Muscle layer of duodenum (tissue), 2 donors: ENCODE measurements at regions not wholly inside any gene's neighbourhood (a gene's known extent, or its start where the extent isn't known, plus 50 kb on each side); places are given as distances from the start of the nearest gene placed in this dataset.

ENCODE experiments used
- H3K27ac ChIP-seq: one replicate; pipeline ENCODE4 v1.7.0; 2013; ENCODE audit warnings: mild to moderate bottlenecking, low read length
- H3K27me3 ChIP-seq: one replicate; pipeline ENCODE4 v1.7.0; 2013; ENCODE audit warnings: low read depth, mild to moderate bottlenecking, control low read depth, low read length
- H3K36me3 ChIP-seq, 2 donors: one replicate each; pipeline ENCODE4 v1.7.0; 2013; ENCODE audit warnings: low read length in 2 of 2, control low read depth in 1 of 2, mild to moderate bottlenecking in 1 of 2; ENCODE audit not compliant: insufficient read depth in 2 of 2, control insufficient read depth in 1 of 2
- H3K4me1 ChIP-seq, 2 donors: one replicate each; pipeline ENCODE4 v1.7.0; 2013; ENCODE audit warnings: low read length in 2 of 2, mild to moderate bottlenecking in 2 of 2, control low read depth in 1 of 2, moderate library complexity in 1 of 2; ENCODE audit not compliant: insufficient read depth in 2 of 2, control insufficient read depth in 1 of 2
- H3K4me3 ChIP-seq, 2 donors: one replicate each; pipeline ENCODE4 v1.7.0; 2013; ENCODE audit warnings: low read length in 2 of 2, low read depth in 1 of 2, mild to moderate bottlenecking in 1 of 2
- H3K9me3 ChIP-seq, 2 donors: one replicate each; pipeline ENCODE4 v1.7.0; 2013; ENCODE audit warnings: low read length in 2 of 2, control low read depth in 1 of 2, mild to moderate bottlenecking in 1 of 2; ENCODE audit not compliant: control insufficient read depth in 1 of 2
- donor health status: healthy.

DNA sequence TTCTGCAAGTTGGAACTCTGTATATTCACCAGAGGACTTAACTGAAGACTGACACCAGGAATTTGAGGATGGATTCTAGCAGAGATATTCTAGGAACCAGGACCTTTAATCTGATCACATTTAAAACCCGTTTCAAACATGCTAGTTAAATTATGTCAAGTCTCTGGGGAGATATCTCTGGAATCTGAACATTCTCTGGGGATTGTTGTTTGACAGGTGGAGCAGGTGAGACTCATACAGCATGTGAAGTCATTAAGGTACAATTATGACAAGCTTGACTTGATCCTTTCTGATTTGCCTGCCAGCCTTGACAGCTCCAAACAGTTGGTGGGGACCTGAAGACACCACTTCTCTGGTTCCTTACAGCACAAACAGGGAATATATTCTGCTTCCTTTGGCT is 100.3 kb downstream of the FAT3 start:
- Histone ChIP-seq H3K36me3 (no peaks in the 10 kb centered on the region), H3K4me3 (no peak overlapping the region), H3K27ac (no peak overlapping the region), H3K4me1 (no peaks in the 10 kb centered on the region), H3K9me3 (no peaks in the 10 kb centered on the region), H3K27me3 (no peaks in the 10 kb centered on the region)

DNA sequence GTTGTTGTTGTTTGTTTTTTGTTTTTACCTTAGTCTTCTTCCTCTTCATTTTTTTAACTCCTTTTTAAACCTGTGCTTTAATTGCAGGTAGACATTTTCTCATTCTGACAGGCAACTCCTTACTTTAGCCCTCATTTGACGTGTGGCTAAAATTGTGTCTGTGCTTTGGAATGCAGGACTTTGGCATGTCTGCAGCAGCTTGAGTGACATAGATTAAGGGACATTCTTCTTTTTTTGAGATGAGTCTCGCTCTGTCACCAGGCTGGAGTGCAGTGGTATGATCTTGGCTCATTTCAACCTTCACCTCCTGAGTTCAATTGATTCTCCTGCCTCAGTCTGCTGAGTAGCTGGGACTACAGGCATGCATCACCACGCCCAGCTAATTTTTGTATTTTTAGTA is 100.8 kb downstream of the FAT3 start:
- Histone ChIP-seq H3K27me3 (no peaks in the 10 kb centered on the region), H3K4me1 (no peaks in the 10 kb centered on the region), H3K9me3 (no peaks in the 10 kb centered on the region), H3K27ac (no peak overlapping the region), H3K4me3 (no peak overlapping the region), H3K36me3 (no peaks in the 10 kb centered on the region)

DNA sequence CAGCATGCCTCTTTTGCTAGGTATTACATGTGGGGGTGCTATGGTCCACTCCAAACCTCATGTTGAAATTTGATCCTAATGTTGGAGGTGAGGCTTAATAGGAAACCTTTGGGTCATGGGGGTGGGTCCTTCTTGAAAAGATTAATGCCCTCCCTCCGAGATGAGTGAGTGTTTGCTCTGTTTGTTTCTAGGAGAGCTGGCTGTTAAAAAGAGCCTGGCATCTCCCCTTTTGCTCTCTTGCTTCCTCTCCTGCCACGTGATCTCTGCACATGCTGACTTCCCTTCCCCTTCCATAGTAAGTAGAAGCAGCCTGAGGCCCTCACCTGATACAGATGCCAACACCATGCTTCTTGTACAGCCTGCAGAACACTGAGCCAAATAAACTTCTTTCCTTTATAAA is 104.5 kb downstream of the FAT3 start:
- H3K36me3 ChIP-seq: no peaks in the 10 kb centered on the region
- H3K4me1 ChIP-seq: no peaks in the 10 kb centered on the region
- H3K9me3 ChIP-seq: no peaks in the 10 kb centered on the region
- H3K27ac ChIP-seq: no peak overlapping the region
- no peak overlapping the region for H3K4me3 ChIP-seq
- no peaks in the 10 kb centered on the region for H3K27me3 ChIP-seq

DNA sequence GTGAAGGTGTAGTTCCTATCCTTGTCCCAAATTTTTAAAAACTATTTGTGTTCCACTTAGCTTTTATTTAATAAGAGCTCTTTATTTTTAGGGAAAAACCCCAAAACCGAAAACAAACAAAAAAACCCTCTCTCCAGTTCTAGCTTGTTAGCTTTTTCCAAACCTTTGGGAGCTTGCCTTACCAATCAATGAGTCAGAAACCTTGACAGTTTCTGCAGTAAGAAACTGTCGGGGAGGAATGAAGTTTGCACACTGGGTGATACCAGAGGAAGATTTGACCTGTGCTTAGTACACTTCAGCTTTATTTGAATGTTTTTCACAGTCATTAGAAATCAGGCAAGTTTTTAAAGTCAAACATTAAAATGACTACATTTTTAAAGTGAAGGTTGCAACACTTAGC is 105.0 kb downstream of the FAT3 start:
- no peaks in the 10 kb centered on the region for H3K36me3 ChIP-seq
- H3K4me1 ChIP-seq: no peaks in the 10 kb centered on the region
- no peak overlapping the region for H3K27ac ChIP-seq
- no peaks in the 10 kb centered on the region for H3K9me3 ChIP-seq
- H3K4me3 ChIP-seq: no peak overlapping the region
- no peaks in the 10 kb centered on the region for H3K27me3 ChIP-seq

DNA sequence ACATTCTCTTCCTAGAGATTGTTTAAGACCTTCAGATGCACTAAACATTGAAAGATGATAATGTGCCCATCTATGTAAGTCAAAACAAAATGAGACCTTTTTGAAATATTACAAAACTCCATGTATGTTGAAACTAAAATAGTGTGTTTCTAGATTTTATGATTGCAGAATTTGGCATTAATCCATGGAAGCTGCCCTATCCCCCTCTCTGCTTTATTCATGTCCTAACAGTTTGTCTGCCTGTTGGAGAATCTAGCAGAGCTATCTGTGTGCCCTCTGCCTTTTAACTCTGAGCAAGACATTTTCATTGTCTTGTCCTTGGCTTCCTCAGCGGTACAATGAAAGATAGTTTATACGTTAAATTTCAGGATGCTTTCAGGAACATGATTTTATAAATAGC is 105.5 kb downstream of the FAT3 start:
- no peak overlapping the region for H3K27ac ChIP-seq
- H3K27me3 ChIP-seq: no peaks in the 10 kb centered on the region
- no peak overlapping the region for H3K4me3 ChIP-seq
- no peaks in the 10 kb centered on the region for H3K9me3 ChIP-seq
- no peaks in the 10 kb centered on the region for H3K36me3 ChIP-seq
- no peaks in the 10 kb centered on the region for H3K4me1 ChIP-seq

DNA sequence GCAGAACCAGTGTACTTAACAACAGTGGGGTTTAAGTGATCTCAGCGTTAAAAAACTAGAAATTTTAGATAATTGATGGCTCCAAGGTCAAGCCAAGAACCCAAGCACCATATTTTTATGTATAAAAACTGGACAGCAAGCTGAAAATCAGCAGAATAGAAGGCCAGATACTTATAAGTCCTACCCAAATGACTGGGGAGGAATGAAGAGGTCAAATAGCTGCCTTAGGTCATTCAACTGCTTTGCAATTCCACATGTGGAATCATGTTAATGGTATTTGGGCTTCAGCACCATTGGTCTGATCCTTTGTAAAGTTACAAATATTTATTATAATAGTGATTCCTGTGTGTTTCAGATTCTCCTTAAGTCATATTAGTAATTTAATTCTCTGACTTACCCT is 108.4 kb downstream of the FAT3 start:
- no peak overlapping the region for H3K4me3 ChIP-seq
- no peaks in the 10 kb centered on the region for H3K4me1 ChIP-seq
- no peaks in the 10 kb centered on the region for H3K27me3 ChIP-seq
- H3K36me3 ChIP-seq: no peaks in the 10 kb centered on the region
- H3K27ac ChIP-seq: no peak overlapping the region
- H3K9me3 ChIP-seq: no peaks in the 10 kb centered on the region

DNA sequence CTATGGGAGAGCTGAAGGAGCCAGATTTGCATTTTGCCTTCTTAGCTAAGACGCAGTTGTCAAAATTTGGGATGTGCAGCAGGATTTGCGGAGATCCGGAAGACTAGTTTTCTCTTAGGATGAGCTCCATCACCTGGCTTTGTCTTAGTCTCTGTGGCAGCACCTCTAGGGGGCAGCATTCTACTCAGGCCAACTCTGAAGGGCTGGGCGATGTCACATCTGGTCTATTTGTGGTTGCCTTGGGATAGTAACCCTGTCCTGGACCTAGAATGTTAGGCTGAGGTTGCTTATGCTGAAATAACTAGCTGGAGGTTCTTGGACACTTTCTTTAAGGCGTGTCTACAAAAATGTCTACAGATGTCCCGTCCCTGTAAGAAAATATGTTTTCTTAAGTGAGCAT is 116.2 kb downstream of the FAT3 start:
- Histone ChIP-seq H3K4me1 (no peaks in the 10 kb centered on the region), H3K4me3 (no peak overlapping the region), H3K27me3 (no peaks in the 10 kb centered on the region), H3K27ac (no peak overlapping the region), H3K36me3 (no peaks in the 10 kb centered on the region), H3K9me3 (no peaks in the 10 kb centered on the region)

DNA sequence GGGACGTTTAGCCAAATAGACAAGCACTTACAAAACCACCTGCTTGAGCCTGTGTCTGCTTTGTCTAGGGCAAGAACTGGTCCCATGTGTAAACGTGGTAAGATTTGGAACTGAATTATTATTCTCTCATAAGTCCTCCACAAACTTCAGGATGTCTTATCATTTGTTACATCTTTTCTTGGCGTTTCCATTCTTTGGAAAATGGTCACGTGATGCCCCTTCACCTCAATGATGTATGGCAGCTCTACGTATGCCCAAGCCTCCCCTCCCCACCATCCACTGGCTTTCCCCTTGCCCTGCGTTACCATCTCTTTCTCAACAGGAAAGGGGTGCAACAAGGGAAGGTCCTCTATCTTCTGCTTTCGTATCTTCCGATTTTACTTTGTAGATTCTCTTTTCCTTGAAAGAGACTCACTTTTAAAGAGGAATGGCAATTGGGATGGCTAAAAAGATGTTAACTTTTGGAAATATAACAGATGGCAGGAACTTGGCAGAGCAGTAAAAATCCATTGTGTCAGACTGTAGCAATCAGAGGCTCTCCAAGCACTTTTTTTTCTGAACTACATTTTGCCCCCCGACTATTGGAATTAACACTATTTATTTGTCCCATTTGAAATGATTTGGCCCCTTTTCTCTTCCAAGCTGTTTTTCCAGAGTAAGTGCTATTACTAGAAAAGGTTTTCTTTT is 117.6 kb downstream of the FAT3 start:
- Histone ChIP-seq H3K9me3 (no peaks in the 10 kb centered on the region), H3K4me1 (no peaks in the 10 kb centered on the region), H3K27me3 (no peaks in the 10 kb centered on the region), H3K4me3 (no peak overlapping the region), H3K36me3 (no peaks in the 10 kb centered on the region), H3K27ac (no peak overlapping the region)

DNA sequence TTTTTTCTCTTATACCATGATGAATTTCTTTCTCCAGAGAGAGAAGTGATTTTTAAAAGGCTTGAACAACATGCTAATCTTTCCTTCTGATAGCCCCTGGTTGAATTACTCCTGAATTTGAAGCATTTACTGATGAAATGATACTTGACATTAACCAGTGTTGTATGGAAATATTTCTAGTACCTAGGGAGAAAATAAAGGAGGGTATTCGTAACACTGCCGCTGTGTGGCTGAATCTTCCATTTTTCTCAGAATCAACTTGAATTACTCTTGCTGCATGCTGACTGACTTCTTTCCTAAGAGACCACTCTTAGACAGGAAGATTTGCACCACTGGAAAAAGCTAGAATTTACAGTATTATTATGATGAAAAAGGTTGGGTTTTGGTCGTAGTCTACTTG is 118.3 kb downstream of the FAT3 start:
- Histone ChIP-seq H3K4me3 (no peak overlapping the region), H3K36me3 (no peaks in the 10 kb centered on the region), H3K9me3 (no peaks in the 10 kb centered on the region), H3K27me3 (no peaks in the 10 kb centered on the region), H3K27ac (no peak overlapping the region), H3K4me1 (no peaks in the 10 kb centered on the region)

DNA sequence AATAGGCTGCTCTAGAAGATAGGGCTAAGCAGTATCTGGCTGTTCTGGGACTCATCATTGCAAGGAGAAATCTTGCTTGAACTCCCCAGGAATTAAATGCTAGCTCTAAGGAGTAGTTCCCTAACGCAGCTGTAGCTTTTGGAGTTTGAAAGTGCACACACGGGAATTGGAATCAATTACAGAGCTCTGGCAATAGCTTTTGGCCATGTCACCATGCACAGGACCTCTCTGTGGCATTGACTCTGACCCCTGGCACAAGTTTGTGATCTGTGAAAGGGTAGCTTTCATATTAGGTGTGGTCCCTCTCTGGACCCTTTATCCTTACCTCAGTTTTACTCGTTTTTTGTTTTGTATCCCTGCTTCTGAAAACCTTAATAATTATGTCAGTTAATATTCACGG is 121.6 kb downstream of the FAT3 start:
- H3K27ac ChIP-seq: no peak overlapping the region
- no peaks in the 10 kb centered on the region for H3K9me3 ChIP-seq
- H3K27me3 ChIP-seq: no peaks in the 10 kb centered on the region
- no peaks in the 10 kb centered on the region for H3K36me3 ChIP-seq
- no peaks in the 10 kb centered on the region for H3K4me1 ChIP-seq
- no peak overlapping the region for H3K4me3 ChIP-seq

DNA sequence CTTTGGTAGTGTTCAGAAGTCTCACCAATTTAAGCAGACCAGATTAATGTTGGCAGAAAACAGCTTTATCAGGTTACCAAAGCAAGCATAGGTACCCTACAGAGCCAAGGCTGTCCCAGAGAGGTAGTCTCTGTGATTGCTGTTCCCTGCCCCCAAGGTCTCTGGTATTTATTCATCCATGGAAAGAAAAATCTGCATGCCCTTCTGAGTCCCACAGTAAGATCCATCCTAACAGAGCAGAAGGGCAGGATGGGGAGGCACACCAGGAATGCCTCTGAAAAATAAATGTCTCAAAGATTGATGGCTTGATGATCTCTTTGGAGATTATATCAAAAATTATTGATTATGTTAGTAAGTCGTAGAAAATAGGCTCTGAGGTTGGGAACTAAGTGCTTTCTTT is 122.8 kb downstream of the FAT3 start:
- Histone ChIP-seq H3K9me3 (no peaks in the 10 kb centered on the region), H3K27me3 (no peaks in the 10 kb centered on the region), H3K27ac (no peak overlapping the region), H3K36me3 (no peaks in the 10 kb centered on the region), H3K4me3 (no peak overlapping the region), H3K4me1 (no peaks in the 10 kb centered on the region)

DNA sequence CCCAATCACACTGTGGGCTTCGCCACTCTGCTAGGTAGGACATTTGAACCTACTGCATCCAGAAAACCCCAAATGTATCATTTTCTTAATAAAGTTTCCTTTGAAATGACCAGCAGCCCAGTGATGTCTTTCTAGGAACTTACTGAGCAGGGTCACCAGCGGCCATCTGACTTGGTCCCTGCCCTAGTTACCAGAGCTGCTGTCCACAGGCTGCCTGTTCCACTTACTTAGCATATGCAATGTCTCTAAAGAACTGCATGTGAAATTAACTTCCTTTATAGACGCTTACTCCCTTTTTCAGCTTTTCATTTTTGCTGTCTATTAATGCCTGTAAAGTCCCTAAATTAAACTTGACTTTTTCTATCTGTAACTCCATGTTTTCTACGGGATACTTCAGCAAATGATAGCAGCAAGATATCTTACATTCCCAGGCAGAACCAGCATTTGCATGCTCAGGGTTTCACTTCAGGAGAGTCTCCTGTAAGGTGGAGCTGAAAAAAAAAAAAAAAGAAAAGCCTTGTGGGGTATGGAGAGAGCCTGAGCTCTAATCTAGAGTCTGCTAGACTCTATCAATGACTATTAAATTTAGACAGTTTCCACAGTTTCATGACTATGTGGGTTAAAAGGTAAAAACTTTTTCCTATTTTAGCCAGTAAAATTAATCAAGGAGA is 125.0 kb downstream of the FAT3 start:
- Histone ChIP-seq H3K9me3 (no peaks in the 10 kb centered on the region), H3K27me3 (no peaks in the 10 kb centered on the region), H3K36me3 (no peaks in the 10 kb centered on the region)

More for the DNA sequence above, 125.0 kb downstream of the FAT3 start:
- Histone ChIP-seq H3K4me1 (no peaks in the 10 kb centered on the region), H3K27ac (no peak overlapping the region), H3K4me3 (no peak overlapping the region)
